HG03095 (cell line): ENCODE measurements at regions not wholly inside any gene's neighbourhood (a gene's known extent, or its start where the extent isn't known, plus 50 kb on each side); places are given as distances from the start of the nearest gene placed in this dataset.
"Not testable (repeated sequence)": the region's sequence is repeated elsewhere in the genome, so short reads cannot be mapped to it uniquely, and the experiment has no call there.

Experiments
- ATAC-seq: cut with Tn5 transposase; IDR thresholded peaks from one replicate; pipeline ENCODE4 v1.9.1; 2021; ENCODE audit warnings: moderate library complexity; ENCODE audit not compliant: unreplicated experiment

DNA sequence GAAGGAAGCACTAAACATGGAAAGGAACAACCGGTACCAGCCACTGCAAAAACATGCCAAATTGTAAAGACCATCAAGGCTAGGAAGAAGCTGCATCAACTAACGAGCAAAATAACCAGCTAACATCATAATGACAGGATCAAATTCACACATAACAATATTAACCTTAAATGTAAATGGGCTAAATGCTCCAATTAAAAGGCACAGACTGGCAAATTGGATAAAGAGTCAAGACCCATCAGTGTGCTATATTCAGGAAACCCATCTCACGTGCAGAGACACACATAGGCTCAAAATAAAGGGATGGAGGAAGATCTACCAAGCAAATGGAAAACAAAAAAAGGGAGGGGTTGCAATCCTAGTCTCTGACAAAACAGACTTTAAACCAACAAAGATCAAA is 126.3 kb upstream of the CAV2 start:
- not testable (repeated sequence) for ATAC-seq

DNA sequence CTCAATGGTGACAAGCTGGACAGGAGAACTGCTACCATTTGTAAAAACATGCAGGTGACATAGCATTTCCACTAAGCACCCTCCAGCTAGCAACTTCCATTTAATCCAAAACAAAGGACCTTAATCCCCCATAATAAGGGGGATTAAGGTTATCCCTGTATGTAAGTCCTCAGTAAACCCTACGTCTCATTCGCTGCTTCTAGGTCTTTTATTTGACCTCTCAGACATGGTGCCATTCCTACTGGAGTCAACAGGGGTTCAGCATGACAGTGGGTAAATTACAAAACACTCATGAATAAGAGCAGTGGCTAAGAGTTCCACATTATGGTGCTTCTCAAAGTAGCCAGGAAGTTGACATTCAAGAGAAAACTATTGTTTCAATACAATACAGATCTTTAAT is 121.8 kb upstream of the CAV2 start:
- no peak for ATAC-seq

DNA sequence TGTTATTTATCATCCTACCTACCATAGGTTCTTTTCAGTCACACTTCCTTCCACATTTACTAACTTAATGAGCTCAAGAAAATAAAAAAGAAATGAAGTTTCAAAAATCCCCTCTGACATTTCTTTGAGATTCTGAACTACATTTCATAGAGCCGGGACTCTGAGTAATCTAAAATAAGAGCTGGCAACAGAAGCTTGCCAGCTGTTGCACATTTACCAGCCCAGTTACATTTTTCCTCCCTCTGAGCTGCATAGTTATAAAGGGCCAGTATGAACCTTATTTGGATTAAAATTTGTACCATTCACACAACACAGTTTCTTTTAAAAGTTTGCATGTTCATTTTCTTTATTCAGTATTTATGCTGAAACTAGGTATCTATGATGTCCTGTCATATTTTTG is 119.5 kb upstream of the CAV2 start:
- no peak for ATAC-seq

DNA sequence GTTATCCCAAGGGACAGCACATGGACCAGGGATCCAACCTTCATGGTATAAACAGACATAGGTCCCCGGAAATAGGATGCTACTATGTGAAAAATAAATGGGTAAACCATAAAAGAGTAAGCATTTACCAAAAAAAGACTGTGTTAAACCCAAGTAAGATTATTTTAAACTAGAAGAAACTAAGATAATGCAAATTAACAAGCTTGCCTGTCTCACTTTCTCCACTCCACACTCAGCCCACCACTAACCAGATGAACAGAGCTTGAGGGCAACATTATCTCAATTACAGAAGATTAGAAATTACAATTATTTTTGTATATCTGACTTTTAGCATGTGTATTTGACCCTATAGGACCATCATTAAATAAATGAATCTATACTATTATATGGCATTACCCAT is 117.2 kb upstream of the CAV2 start:
- ATAC-seq: no peak

DNA sequence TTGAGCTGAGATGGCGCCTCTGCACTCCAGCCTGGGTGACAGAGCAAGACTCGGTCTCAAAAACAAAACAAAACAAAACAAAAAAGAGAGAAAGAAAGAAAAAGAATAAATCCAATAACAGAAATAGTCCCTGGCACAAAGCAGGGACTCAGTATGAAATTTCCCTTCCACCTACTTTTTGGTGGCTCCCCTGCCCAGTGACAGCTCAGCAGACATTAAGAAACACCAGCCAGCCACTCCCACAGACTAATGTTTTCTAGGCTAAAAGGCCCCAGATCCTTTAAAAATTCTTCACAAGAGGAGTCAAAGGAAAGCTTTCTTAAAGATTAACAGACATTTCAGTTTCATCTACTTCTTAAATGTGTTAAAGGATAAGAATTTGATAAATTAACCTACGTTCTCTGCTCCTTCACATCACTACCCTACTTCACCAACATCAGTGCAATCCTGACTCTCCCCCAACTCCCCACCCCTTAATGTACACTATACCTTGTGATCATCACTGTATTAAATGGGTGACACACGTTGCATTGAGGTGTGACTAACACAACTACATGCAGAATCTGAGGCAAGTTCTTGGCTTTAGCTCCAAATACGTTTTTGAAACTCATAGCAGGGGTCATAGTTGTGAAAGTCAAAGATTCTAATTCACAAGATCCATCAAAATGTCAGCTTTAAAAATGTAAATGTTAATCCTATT is 114.5 kb upstream of the CAV2 start:
- ATAC-seq: no peak

DNA sequence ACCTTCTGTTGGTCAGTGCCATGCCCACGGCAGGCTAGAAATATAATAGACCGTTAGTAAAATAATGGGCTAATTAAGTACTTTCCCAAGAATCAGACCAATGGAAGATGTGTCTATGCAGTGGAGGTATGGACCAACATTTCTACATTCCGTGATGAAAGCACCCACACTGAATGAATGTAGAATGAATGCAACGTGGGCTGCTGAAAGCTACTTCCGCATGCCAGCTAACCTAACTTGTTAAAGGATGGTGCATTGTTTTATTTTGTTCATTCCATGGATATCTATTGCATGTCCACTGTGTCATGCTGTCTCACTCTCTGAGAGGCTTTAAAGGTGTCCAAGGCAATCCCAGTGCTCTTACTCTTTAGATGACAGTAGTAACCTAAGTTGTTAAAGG is 112.9 kb upstream of the CAV2 start:
- no peak for ATAC-seq

DNA sequence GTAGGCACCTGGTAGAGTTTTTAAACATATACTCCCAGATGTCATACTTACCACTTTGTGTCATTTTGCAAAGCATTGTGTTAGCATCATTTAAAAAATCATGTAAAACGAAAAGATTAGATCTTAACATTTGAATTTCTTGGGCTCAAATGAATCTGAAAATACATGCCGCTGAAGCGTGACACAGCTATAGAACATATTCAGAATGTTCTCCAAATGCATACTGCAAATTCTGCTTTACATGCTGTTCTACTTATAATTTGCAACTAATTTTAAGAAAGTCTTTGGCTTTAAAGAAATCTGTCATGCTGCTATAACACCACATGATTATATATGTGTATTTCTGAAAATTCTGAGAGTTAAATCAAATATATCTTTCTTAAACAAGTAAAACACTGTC is 109.2 kb upstream of the CAV2 start:
- ATAC-seq: no peak

DNA sequence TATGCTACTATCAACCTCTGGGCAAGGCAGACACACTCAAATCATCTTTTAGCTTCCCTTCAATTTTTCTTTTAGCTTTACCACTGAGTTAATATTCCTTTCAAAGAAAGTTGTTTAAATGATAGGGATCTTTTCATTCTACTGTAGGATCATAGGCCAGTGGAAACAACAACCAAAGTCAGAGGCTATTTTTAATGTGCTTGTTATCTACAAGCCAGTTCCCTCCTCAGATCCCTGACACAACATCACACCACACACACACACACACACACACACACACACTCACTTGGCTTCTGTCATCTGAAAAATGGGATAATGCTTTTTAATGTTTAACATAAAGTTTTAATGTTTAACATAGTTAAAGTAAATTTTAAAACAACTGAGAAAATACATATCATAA is 106.7 kb upstream of the CAV2 start:
- ATAC-seq: no peak

DNA sequence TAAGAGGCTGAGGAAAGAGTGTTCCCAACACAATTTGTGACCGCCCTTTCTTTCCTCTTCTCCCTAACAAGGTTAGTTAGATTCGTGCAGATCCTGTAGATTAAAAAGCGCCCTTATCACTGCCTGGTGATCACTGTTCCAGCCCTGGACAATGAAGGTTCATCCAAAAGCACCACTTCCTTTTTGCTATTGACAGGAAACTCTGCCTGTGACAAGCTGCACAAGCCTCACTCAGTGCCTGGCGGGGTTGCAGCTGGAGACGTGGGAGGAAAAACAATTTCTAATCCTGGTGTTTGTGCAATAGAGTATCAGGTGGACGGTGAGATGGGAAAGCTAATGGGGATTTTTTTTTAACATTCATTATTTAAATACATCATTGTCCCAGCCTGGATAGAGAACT is 105.9 kb upstream of the CAV2 start:
- ATAC-seq: no peak

DNA sequence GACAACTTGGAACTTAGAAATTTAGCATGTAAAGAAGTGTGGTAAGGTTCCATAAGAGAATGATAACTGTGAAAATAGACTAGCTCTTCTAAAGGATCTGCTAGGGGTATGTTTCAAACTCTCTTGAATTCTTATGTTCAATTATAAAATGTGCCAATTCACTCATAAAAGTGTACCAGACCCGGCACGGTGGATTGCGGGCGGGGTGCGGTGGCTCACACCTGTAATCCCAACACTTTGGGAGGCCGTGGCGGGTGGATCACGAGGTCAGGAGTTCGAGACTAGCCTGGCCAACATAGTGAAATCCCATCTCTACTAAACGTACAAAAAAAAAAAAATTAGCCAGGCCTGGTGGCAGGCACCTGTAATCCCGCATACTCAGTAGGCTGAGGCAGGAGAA is 105.4 kb upstream of the CAV2 start:
- no peak for ATAC-seq

DNA sequence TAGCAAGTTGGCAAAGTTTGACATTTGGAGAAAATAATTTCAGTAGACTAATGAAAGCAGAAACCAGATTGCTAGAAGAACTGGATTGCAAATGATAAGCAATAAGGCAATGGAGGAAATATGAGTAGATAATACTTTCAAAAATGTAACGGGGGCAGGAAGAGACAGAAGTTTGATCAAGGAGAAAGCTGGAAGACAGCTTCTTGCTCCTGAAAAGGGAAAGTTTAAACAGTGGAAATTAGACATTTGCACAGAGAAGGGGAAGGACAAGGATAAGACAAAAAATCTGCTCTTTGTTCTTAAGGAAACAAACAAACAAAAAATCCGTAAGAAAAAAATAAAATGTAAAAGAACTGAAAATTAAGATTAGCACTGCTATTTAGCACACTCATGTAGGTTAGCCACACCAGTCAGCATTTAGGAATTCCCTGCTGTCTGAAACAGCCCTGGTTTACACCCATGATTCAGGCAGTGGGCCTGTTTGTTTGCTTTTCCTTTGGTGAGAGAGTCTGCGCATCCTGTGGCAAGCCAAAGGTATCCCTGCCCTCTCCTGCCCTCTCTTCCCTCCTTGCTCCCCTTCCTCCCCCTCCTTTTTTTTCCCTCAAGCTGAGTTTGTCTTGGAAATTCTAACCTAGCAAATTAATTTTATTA is 104.3 kb upstream of the CAV2 start:
- no peak for ATAC-seq

DNA sequence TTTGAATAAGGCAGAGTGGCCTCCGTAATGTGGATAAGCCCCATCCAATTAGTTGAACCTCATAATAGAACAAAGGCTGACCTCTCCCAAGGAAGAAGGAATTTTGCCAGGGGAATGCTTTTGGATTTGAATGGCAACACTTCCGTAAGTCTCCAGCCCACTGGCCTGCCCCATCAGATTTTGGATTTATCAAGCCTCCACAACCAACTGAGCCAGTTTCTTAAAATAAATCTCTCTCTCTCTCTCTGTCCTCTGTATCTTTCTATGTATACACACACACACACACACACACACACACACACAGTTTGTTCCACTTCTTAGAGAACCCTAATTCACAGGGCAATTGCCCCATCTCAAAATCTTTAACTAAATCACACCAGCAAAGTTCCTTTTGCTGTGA is 100.9 kb upstream of the CAV2 start:
- ATAC-seq: no peak

DNA sequence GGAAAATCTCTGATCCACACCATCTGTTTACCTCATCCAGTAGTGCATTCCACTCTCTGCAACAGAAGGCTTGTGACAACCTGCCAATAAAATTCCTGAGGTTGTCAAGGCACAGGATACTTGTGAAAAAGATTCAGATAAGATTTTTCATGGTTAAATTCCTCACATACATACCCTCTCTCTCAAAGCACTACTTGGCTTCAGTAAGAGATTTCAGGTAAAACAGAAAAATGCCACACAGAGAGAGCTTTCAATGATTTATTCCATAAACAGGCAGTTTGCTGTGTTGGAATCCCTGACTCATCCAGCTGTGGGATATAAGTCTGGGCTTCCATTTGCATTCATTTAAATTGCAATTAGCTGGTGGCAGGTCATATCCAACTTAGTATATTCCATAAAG is 99.7 kb upstream of the CAV2 start:
- no peak for ATAC-seq

DNA sequence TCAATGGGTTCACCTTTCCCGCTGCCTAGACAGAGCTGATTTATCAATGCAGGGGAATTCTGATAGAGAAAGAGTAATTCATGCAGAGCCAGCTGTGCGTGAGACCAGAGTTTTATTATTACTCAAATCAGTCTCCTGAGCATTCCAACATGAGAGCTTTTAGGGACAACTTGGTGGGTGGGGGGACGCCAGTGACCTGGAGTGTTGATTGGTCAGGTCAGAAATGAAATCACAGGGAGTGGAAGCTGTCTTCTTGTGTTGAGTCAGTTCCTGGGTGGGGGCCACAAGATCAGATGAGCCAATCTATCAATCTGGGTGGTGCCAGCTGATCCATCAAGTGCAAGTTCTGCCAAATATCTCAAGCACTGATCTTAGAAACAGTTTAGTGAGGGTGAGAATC is 99.0 kb upstream of the CAV2 start:
- ATAC-seq: no peak

DNA sequence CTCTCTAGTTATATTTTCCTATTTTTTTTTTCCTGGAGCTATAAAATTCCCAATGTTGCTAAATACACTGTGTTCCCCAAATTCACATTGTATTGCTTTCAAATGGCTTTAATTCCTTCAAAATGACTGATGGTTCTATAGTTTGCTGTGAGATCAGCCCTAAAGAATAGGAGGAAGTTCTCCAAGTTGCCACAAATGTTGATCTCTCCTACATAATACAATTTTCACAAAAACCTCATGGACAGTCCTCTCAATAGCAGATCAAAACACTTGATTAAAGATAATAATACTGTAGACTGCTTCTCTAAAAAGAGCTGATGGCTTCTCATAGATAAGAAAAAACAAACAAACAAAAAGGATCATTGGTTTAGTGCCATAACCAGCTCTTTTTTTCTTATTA is 97.8 kb upstream of the CAV2 start:
- no peak for ATAC-seq

DNA sequence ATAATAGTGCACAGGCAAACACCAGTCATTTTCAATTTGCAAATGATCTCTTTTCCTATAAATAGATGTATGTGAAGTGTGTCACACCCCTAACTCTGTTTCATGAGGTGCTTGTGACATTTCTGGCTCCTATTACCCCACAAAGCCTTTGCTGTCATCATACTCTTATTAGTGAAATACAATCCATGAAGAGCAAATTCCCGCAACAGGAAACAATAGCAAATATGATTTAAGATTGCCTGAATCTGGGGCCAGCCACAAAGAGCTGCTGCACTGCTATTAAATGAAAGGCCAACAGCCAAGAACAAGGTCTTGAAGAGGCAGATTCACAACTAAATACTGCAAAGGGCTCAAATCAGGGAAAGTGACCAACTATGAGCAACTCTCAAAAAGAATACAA is 96.3 kb upstream of the CAV2 start:
- ATAC-seq: no peak

DNA sequence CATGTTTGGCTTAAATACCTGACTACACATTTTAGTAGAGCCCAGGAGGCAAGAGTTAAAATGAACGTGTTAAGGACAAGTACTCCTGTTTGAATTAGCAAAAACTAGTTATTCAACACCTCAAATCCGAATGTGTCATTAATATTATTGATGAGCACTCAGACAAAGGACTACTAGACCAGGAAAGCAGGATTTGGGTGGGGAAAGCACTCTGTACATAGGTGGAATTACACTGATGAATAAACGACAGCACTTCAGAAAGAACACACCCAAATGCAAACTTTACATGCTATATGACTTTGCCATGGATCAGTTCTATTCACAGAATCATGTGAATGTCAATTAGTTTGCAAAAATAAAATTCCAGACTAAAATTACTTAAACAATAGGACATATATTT is 95.1 kb upstream of the CAV2 start:
- ATAC-seq: no peak

DNA sequence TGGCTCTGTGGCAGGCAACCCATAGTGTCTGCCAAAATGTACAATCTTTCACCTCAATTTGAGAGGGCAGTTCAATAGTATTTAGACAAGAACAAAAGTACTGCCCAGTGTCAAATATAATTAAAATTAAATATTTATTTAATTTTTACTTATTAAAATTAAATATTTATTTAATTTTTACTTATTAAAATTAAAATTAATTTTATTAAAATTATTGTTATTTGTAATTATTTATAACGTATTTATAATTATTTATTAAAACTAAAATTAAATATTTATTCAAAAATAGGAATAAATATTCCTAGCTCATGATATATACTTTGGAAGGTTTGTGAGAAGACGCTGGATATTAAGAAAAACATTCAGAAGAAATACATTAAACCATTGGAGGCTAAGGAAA is 93.7 kb upstream of the CAV2 start:
- ATAC-seq: no peak

DNA sequence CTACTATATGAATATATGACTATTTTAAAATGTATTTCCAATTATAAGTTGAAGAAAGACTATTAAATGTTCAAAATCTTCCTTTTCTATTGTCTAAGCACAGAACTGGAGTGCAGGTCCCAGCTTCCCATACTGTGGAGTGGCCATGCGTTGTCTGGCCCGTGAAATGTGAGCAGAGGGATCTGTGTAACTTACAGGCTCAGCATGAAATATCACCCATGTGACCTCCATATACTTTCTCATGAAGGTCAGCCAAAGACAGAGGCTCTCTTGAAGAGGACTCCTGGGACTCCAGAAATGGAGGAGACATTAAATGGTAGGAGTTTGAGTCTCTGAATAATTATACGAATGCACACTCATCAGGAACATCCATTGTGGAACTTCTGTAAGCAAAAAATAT is 92.4 kb upstream of the CAV2 start:
- no peak for ATAC-seq

DNA sequence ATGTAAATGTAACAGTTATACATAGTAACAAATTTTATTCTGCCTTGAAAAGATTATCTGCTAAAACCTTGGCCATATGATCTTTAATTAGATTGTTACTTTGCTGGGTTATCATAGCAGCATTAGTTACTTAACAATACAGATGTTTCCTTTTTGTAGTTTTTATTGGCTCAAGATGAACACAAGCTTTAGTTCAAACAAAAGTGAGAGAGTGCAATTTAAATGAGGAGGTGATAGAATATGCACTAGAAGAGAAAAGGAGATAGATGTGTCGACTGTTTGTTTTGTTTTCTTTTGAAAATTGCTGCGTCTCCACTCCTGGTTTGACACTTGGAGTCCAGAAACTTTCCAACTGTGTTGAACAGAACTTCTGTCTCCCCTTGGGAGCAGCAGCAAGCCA is 91.4 kb upstream of the CAV2 start:
- ATAC-seq: no peak

DNA sequence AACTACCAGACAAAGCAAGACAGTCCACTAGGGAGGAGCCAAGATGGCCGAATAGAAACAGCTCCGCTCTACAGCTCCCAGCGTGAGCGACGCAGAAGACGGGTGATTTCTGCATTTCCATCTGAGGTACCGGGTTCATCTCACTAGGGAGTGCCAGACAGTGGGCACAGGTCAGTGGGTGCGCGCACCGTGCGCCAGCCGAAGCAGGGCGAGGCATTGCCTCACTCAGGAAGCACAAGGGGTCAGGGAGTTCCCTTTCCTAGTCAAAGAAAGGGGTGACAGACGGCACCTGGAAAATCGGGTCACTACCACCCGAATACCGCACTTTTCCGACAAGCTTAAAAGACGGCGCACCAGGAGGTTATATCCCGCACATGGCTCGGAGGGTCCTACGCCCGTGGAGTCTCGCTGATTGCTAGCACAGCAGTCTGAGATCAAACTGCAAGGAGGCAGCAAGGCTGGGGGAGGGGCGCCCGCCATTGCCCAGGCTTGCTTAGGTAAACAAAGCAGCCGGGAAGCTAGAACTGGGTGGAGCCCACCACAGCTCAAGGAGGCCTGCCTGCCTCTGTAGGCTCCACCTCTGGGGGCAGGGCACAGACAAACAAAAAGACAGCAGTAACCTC is 90.6 kb upstream of the CAV2 start:
- not testable (repeated sequence) for ATAC-seq

DNA sequence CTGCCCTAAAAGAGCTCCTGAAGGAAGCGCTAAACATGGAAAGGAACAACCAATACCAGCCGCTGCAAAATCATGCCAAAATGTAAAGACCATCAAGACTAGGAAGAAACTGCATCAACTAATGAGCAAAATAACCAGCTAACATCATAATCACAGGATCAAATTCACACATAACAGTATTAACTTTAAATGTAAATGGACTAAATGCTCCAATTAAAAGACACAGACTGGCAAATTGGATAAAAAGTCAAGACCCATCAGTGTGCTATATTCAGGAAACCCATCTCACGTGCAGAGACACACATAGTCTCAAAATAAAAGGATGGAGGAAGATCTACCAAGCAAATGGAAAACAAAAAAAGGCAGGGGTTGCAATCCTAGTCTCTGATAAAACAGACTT is 88.8 kb upstream of the CAV2 start:
- not testable (repeated sequence) for ATAC-seq
